Hypothalamus (tissue), 51 donors: ENCODE measurements at regions not wholly inside any gene's neighbourhood (a gene's known extent, or its start where the extent isn't known, plus 50 kb on each side); places are given as distances from the start of the nearest gene placed in this dataset.

Experiments used
- DNase-seq, 51 donors: peaks; one replicate each; lab custom pipeline; 2025; lab: John Stamatoyannopoulos, UW

DNA sequence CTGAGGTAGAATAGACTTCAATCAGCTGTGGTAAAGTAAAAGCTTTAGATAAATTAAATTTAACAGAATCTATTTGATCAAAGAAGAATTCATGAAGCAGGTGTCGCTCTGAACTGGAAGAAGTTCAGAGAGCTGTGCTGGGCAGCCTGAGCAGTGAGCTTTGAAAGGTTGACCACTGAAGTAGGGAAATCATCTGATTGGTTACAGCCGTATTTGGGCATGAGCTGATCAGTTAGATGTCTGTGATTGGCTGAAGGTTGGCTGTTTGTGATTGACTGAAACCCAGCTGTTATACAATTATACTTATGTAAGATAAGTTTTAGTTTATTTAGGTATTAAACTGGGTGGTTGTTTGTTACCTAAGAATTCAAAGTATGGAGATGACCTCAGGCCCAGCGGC is 1174.6 kb downstream of the CDH9 start:
- DNase-seq, result no peak

DNA sequence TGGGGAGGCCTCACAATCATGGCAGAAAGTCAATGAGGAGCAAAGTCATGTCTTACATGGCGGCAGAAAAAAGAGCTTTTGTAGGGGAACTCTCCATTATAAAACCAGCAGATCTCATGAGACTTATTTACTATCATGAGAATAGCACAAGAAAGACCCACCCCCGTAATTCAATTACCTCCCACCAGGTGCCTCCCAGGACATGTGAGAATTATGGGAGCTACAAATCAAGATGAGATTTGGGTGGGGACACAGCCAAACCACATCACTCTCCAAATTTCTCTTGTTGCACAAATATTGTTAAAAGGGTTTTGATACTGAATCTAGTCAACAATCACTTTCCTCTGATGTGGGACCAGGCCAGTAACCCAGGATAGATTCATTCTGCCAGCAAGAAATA is 1176.1 kb downstream of the CDH9 start:
- peak in 1 of 51 donors; percentile 8 for DNase-seq

DNA sequence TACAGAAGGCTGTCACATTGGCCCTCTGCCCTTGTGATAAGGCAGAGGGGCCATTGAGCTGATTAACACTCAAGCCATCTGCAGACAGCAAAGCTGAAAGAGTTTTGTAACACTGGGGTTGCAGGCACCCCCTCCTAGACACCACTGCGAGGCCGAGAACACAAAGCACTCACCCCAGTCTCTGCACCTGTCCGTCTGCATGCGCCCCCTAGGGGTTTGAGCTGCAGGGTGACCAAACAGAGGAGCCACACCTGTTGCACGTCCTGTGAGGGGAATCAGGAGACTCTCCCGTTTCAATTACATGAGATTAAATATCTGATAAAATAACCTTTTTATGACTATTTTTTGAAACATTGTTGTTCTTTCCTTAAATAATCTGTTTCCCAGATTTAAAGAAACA is 1180.4 kb downstream of the CDH9 start:
- DNase-seq, result peak in 1 of 51 donors; percentile 3

DNA sequence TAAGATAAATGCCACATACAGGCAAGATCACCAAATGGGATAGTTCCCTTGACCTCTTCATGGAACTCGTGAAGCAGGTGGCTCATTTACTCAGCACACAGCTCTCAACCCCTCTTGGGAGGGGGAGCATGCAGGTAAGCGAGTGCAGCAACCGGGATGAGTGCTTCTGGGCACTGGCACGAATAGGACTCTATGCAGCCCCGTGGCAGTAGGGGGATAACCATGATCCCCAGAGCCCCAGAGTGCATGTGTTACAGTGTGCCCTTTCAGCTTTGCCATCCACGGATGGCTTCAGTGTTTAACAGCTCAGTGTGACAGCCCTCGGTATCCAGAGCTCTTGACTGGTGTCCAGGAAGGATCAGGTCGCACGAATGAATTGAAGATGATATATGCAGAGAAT is 1187.1 kb downstream of the CDH9 start:
- no peak for DNase-seq

DNA sequence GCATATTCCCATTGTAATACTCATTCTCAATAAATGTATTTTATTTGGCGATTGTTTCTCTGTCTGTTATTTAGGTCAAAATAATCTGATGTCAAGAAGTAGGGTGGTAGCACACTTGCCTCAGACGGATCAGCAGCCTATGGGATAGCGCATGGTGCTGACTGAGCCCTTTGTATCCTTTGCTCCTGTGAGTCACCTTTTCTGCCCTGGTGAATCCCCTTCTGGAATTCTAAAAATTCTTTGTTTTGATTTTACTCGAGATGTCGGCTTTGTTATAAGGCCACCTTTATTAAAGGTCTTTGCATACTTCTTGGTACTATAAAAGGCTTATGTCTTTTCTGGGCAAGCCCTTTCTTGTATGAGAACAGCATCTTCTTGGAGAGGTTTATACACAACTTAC is 1187.8 kb downstream of the CDH9 start:
- DNase-seq, result no peak

DNA sequence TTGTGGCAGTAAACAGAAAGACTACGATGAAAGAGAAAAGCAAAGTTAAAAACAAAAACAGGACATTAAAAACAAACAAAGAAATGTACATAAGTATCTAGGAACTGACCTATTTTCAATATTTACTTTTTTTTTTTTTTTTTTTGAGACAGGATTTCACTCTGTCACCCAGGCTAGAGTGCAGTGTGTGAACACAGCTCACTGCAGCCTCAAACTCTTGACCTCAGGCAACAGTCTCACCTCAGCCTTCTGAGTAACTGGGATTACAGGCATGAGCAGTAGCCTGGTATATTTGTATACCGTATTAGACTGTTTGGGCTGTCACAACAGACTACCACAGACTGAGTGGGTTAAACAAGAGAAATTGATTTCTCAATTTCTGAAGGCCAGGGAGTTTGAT is 1189.1 kb downstream of the CDH9 start:
- no peak for DNase-seq

DNA sequence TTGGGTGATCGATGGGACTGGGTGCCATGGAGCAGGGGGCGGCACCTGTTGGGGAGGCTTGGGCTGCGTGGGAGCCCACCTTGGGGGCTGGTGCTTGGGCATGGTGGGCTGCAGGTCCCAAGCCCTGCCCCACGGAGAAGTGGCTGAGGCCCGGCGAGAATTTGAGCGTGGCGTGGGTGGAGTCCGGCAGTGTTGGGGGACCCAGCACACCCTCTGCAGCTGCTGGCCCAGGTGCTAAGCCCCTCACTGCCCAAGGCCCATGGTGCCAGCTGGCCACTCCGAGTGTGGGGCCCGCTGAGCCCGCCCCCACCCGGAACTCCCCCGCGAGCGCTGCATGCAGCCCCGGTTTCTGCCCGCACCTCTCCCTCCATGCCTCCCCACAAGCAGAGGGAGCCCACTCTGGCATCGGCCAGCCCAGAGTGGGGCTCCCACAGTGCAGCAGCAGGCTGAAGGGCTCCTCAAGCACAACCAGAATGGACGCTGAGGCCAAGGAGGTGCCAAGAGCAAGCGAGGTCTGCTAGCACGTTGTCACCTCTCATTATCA is 1178.6 kb upstream of the CDH10 start:
- DNase-seq, result no peak
